SU-DHL-6 (cell line): ENCODE measurements at regions not wholly inside any gene's neighbourhood (a gene's known extent, or its start where the extent isn't known, plus 50 kb on each side); places are given as distances from the start of the nearest gene placed in this dataset.

Experiments used
- CTCF ChIP-seq: fragments of 200-600 bp; sonication (generic); IDR thresholded peaks from one replicate; pipeline ENCODE4 v1.5.1; 2017; ENCODE audit warnings: antibody characterized with exemption, mild to moderate bottlenecking, low read length, moderate library complexity; ENCODE audit not compliant: insufficient read depth, poor library complexity, severe bottlenecking
- EZH2phosphoT487 ChIP-seq: fragments of 200-600 bp; sonication (generic), shearing (Covaris generic); conservative IDR thresholded peaks from 2 replicates; pipeline ENCODE4 v1.6.1; 2018; ENCODE audit warnings: mild to moderate bottlenecking, antibody characterized with exemption, low read length, moderate library complexity, mixed read lengths

DNA sequence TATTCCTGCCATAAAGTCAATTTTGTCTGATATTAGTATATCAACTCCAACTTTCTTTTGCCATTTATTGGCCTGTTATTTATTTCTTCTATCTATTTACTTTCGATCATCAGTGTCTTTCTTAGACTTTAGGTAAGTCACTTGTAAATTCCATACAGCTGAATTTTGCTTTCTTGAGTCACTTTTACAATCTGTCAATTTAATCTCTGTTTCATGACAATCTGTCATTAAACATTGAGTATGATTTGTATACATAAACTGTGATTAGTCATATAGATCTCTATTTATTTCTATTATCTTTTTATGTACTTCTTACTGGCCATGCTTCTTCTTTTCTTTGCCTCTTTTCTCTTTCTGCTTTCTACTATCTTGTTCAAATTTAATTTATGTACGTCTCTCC lies 160.1 kb downstream of the TMA16 start:
- no peak for TF ChIP-seq CTCF
- no peak for TF ChIP-seq EZH2phosphoT487
